COR-L47 (cell line): ENCODE measurements at regions not wholly inside any gene's neighbourhood (a gene's known extent, or its start where the extent isn't known, plus 50 kb on each side); places are given as distances from the start of the nearest gene placed in this dataset.
"Not testable (repeated sequence)": the region's sequence is repeated elsewhere in the genome, so short reads cannot be mapped to it uniquely, and the experiment has no call there.

Experiments
- DNase-seq: peaks from one replicate; lab custom pipeline; 2025; lab: John Stamatoyannopoulos, UW

DNA sequence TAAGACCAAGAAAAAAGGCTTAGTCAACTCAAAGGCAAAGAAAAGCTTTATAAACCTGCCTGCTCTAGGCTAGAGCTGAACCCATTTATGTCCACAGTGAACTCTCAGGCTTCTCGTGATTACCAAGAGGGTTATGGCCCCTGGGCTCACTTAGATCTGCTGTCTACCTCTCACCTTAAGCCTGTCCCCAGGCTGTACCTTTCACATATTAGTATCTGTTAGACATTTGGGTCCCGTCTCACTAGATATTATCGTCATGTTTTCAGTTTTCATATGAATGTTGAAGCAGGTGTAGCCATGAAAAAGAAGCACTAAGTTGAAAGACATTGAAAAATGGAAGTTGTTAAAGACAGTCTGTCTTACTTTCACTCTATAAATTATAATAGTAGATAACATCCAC, 75.2 kb upstream of the COX7C start:
- no peak for DNase-seq

GRCh38 chr5:86546044-86546443, 71.7 kb upstream of the COX7C start:
- DNase-seq, result no peak

- DNase-seq, result no peak
Measured at GRCh38 chr5:86546582-86546981, 71.2 kb upstream of the COX7C start.

- DNase-seq, result no peak
Measured at GRCh38 chr5:86554638-86555037, 63.1 kb upstream of the COX7C start.

- no peak for DNase-seq
Measured at GRCh38 chr5:86557920-86558319, 59.8 kb upstream of the COX7C start.

DNA sequence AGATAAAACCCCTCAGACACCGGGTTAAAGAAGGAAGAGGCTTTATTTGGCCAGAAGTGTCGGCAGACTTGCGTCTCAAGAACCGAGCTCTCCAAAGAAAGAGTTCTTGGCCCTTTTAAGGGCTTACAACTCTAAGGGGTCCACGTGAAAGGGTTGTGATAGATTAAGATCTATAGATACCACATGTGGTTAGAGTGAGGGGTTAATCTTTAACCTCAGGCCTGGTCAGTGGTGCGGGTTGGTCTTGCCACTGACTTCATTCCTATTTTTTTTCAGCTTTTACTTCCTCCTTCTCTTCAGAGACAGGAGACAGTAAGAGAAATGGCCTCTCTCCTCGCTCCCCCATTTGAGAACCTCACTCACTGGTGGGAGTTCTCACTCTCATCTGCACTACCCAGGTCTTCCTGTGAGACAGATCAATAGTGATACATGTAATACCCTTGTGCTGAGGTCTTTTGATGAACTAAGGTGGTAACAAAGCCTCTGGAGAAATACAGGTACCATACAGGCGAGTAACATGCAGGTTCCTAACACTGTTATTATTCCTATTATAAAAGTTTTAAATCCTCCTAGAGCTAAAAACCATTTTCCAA, 52.4 kb upstream of the COX7C start:
- DNase-seq, result no peak

- DNase-seq, result not testable (repeated sequence)
Measured at GRCh38 chr5:86566030-86566429, 51.7 kb upstream of the COX7C start.
